Spinal cord (tissue), 9 donors: ENCODE measurements at regions not wholly inside any gene's neighbourhood (a gene's known extent, or its start where the extent isn't known, plus 50 kb on each side); places are given as distances from the start of the nearest gene placed in this dataset.

Experiments
- DNase-seq, 6 donors: peaks; one replicate each; pipeline versions ENCODE4 v3.0.0 to v3.0.0-alpha.2; 2013 to 2015; ENCODE audit warnings: low spot score in 6 of 6, low read depth in 4 of 6
- H3K27ac ChIP-seq: one replicate; pipeline ENCODE4 v1.5.1; 2013; ENCODE audit warnings: low read depth, low read length, control low read depth
- H3K27me3 ChIP-seq: one replicate; pipeline ENCODE4 v1.6.1; 2013; ENCODE audit warnings: low read length; ENCODE audit not compliant: control insufficient read depth, insufficient read depth
- H3K36me3 ChIP-seq: one replicate; pipeline ENCODE4 v1.6.1; 2013; ENCODE audit warnings: low read length; ENCODE audit not compliant: control insufficient read depth, insufficient read depth
- H3K4me1 ChIP-seq: one replicate; pipeline ENCODE4 v1.6.1; 2013; ENCODE audit warnings: low read length; ENCODE audit not compliant: control insufficient read depth, insufficient read depth
- H3K4me3 ChIP-seq: one replicate; pipeline ENCODE4 v1.5.1; 2013; ENCODE audit warnings: low read depth, low read length, control low read depth
- H3K9me3 ChIP-seq: one replicate; pipeline ENCODE4 v1.6.1; 2013; ENCODE audit warnings: low read length; ENCODE audit not compliant: control insufficient read depth, insufficient read depth
- WGBS: methylation state at CpG from one replicate; pipeline ENCODE4 v1.1.5; 2013; ENCODE audit warnings: missing lambda C conversion rate; ENCODE audit not compliant: insufficient coverage; 5-methylcytosine and 5-hydroxymethylcytosine counted together
- donor health status: healthy.

GRCh38 chr17:70613681-70614080, 444.3 kb downstream of the KCNJ2 start:
- no peak for DNase-seq
- no peaks in the 10 kb centered on the region for H3K4me1 ChIP-seq
- H3K9me3 ChIP-seq = no peaks in the 10 kb centered on the region
- H3K4me3 ChIP-seq = no peak overlapping the region
- no peaks in the 10 kb centered on the region for H3K27me3 ChIP-seq
- H3K36me3 ChIP-seq = no peaks in the 10 kb centered on the region
- no peak overlapping the region for H3K27ac ChIP-seq
- WGBS = no CpG with 5 or more reads among the region's 1 CpG

- no peaks in the 10 kb centered on the region for H3K27me3 ChIP-seq
- H3K9me3 ChIP-seq = no peaks in the 10 kb centered on the region
- no peak overlapping the region for H3K4me3 ChIP-seq
- H3K4me1 ChIP-seq = no peaks in the 10 kb centered on the region
- no peaks in the 10 kb centered on the region for H3K36me3 ChIP-seq
- DNase-seq = peak in 1 of 6 donors; percentile 62
- WGBS = 100% methylated on average over 1 of the region's 2 CpGs
- H3K27ac ChIP-seq = no peak overlapping the region
Measured at GRCh38 chr17:70615831-70616230, 446.5 kb downstream of the KCNJ2 start.

- H3K9me3 ChIP-seq = no peaks in the 10 kb centered on the region
- no peak overlapping the region for H3K27ac ChIP-seq
- no peak overlapping the region for H3K4me3 ChIP-seq
- no peaks in the 10 kb centered on the region for H3K4me1 ChIP-seq
- no peaks in the 10 kb centered on the region for H3K27me3 ChIP-seq
- 69% methylated on average over 2 of the region's 4 CpGs for WGBS
- no peaks in the 10 kb centered on the region for H3K36me3 ChIP-seq
- peak in 2 of 6 donors; percentile 17 to 38 for DNase-seq
Measured at GRCh38 chr17:70618641-70619040, 449.3 kb downstream of the KCNJ2 start.

- WGBS = 33% methylated on average over 2 of the region's 5 CpGs
- Histone ChIP-seq H3K27me3 (no peaks in the 10 kb centered on the region), H3K36me3 (no peaks in the 10 kb centered on the region), H3K9me3 (no peaks in the 10 kb centered on the region), H3K4me1 (no peaks in the 10 kb centered on the region), H3K4me3 (no peak overlapping the region), H3K27ac (no peak overlapping the region)
- peak; percentile 28 to 94 (median 68) for DNase-seq
Measured at GRCh38 chr17:70621566-70621965, 452.2 kb downstream of the KCNJ2 start.

- DNase-seq = peak; percentile 28 to 86 (median 47)
- Histone ChIP-seq H3K36me3 (no peaks in the 10 kb centered on the region), H3K27ac (no peak overlapping the region), H3K9me3 (no peaks in the 10 kb centered on the region), H3K4me1 (no peaks in the 10 kb centered on the region), H3K4me3 (no peak overlapping the region), H3K27me3 (no peaks in the 10 kb centered on the region)
- 6% methylated on average over 3 of the region's 12 CpGs for WGBS
Measured at GRCh38 chr17:70622368-70623260, 453.3 kb downstream of the KCNJ2 start.

- H3K27me3 ChIP-seq = no peaks in the 10 kb centered on the region
Measured at GRCh38 chr17:70624211-70624610, 454.9 kb downstream of the KCNJ2 start.

GRCh38 chr17:70629902-70630301, 460.6 kb downstream of the KCNJ2 start:
- Histone ChIP-seq H3K9me3 (no peaks in the 10 kb centered on the region), H3K4me1 (no peaks in the 10 kb centered on the region), H3K27ac (no peak overlapping the region), H3K27me3 (no peaks in the 10 kb centered on the region), H3K36me3 (no peaks in the 10 kb centered on the region), H3K4me3 (no peak overlapping the region)
- peak in 2 of 6 donors; percentile 23 to 63 for DNase-seq
- WGBS = no CpG with 5 or more reads among the region's 4 CpGs

More at GRCh38 chr17:70624211-70624610, 454.9 kb downstream of the KCNJ2 start:
- H3K4me3 ChIP-seq = no peak overlapping the region
- DNase-seq = no peak
- H3K4me1 ChIP-seq = no peaks in the 10 kb centered on the region
- no peaks in the 10 kb centered on the region for H3K36me3 ChIP-seq
- H3K27ac ChIP-seq = no peak overlapping the region
- no peaks in the 10 kb centered on the region for H3K9me3 ChIP-seq

GRCh38 chr17:70636517-70637133, 467.3 kb downstream of the KCNJ2 start:
- Histone ChIP-seq H3K4me3 (no peak overlapping the region), H3K4me1 (no peaks in the 10 kb centered on the region), H3K27ac (no peak overlapping the region), H3K27me3 (no peaks in the 10 kb centered on the region), H3K9me3 (no peaks in the 10 kb centered on the region), H3K36me3 (no peaks in the 10 kb centered on the region)
- DNase-seq = peak in 4 of 6 donors; percentile 51 to 92 (median 68)
- 0% methylated on average over 1 of the region's 2 CpGs for WGBS

- Histone ChIP-seq H3K27me3 (no peaks in the 10 kb centered on the region), H3K4me1 (no peaks in the 10 kb centered on the region), H3K9me3 (no peaks in the 10 kb centered on the region), H3K27ac (no peak overlapping the region), H3K36me3 (no peaks in the 10 kb centered on the region), H3K4me3 (no peak overlapping the region)
- no peak for DNase-seq
- WGBS = no CpG with 5 or more reads among the region's 2 CpGs
Measured at GRCh38 chr17:70642059-70642458, 472.7 kb downstream of the KCNJ2 start.

- no peak overlapping the region for H3K27ac ChIP-seq
- no peaks in the 10 kb centered on the region for H3K4me1 ChIP-seq
- no peaks in the 10 kb centered on the region for H3K9me3 ChIP-seq
- WGBS = no CpG with 5 or more reads among the region's 2 CpGs
- H3K4me3 ChIP-seq = no peak overlapping the region
- no peaks in the 10 kb centered on the region for H3K36me3 ChIP-seq
- no peaks in the 10 kb centered on the region for H3K27me3 ChIP-seq
- DNase-seq = no peak
Measured at GRCh38 chr17:70644096-70644495, 474.8 kb downstream of the KCNJ2 start.
